A673 (cell line): ENCODE measurements at regions not wholly inside any gene's neighbourhood (a gene's known extent, or its start where the extent isn't known, plus 50 kb on each side); places are given as distances from the start of the nearest gene placed in this dataset.

Experiments
- CTCF ChIP-seq: fragments of 300-800, 200-600 bp; sonication (generic); conservative IDR thresholded peaks from 2 replicates; pipeline ENCODE4 v1.5.1; 2017; ENCODE audit warnings: low read depth, mild to moderate bottlenecking, antibody characterized with exemption, low read length, moderate library complexity, mixed read lengths
- EZH2 ChIP-seq: fragments of 200-600 bp; sonication (generic); IDR thresholded peaks from 2 replicates; pipeline ENCODE4 v1.6.1; 2017; ENCODE audit warnings: borderline replicate concordance, low read depth, mild to moderate bottlenecking, mixed read lengths, antibody characterized with exemption, low read length; ENCODE audit not compliant: poor library complexity, severe bottlenecking

- TF ChIP-seq CTCF (no peak), EZH2 (no peak)
These were observed 172.6 kb downstream of the SATB1 start for GRCh38 chr3:18252578-18252977.
